RWPE2 (cell line): ENCODE measurements at regions not wholly inside any gene's neighbourhood (a gene's known extent, or its start where the extent isn't known, plus 50 kb on each side); places are given as distances from the start of the nearest gene placed in this dataset.

ENCODE experiments used
- ATAC-seq: fragments of 200-7000 bp; cut with Tn5 transposase; 3 replicates; pipeline ENCODE4 v1.9.1; 2021; ENCODE audit warnings: low read depth
- DNase-seq: peaks from one replicate; pipeline ENCODE4 v3.0.0-alpha.2; 2020; ENCODE audit warnings: low spot score
- H3K27ac ChIP-seq: fragments of 450-650 bp; 2 replicates; pipeline ENCODE4 v1.5.1; 2017; ENCODE audit warnings: mild to moderate bottlenecking; ENCODE audit not compliant: poor library complexity, severe bottlenecking
- H3K27me3 ChIP-seq: fragments of 250-450 bp; sonication (Bioruptor Pico); 2 replicates; pipeline ENCODE4 v1.5.1; 2021; ENCODE audit warnings: mild to moderate bottlenecking, moderate library complexity; ENCODE audit not compliant: insufficient read depth, poor library complexity, severe bottlenecking
- H3K36me3 ChIP-seq: fragments of 250-450 bp; sonication (Bioruptor Pico); 2 replicates; pipeline ENCODE4 v1.5.1; 2020; ENCODE audit warnings: low read depth, mild to moderate bottlenecking, moderate library complexity
- H3K4me1 ChIP-seq: fragments of 250-450 bp; sonication (Bioruptor Pico); 2 replicates; pipeline ENCODE4 v1.5.1; 2021; ENCODE audit warnings: mild to moderate bottlenecking, moderate library complexity; ENCODE audit not compliant: insufficient read depth, poor library complexity, severe bottlenecking
- H3K4me3 ChIP-seq: fragments of 250-450 bp; sonication (Bioruptor Pico); 2 replicates; pipeline ENCODE4 v1.5.1; 2021; ENCODE audit warnings: mild to moderate bottlenecking, moderate library complexity; ENCODE audit not compliant: severe bottlenecking
- H3K9me3 ChIP-seq: fragments of 250-450 bp; sonication (Bioruptor Pico); 2 replicates; pipeline ENCODE4 v1.5.1; 2021; ENCODE audit warnings: mild to moderate bottlenecking, moderate library complexity; ENCODE audit not compliant: severe bottlenecking
- TF ChIP-seq, protein P1 (sequence below): fragments of 450-650 bp; IDR thresholded peaks from one replicate; pipeline ENCODE4 v1.5.1; 2017; ENCODE audit warnings: mild to moderate bottlenecking, moderate library complexity; ENCODE audit not compliant: poor library complexity, severe bottlenecking

DNA sequence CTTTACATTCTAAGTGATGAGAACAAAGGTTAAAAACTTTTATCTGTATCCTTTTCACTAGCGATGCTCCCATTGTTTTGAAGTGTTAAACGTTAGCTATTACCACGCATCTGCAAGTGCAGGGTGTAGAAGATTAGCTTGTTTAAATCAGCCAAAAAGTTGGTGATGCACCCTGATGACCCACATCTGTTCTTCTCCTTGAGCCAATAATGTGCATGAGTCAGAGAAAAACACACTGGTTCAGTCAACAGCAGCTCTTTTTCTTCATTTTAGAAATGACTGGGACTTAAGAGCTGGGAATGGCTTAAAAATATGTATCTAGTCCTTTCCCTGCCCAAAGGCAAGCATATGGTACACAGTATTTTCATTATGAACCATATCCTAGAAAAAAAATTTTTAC, 323.5 kb upstream of the PDE3A start:
- Histone ChIP-seq H3K27me3 (no peaks in the 10 kb centered on the region), H3K9me3 (no peaks in the 10 kb centered on the region), H3K4me3 (no peak overlapping the region), H3K4me1 (no peaks in the 10 kb centered on the region), H3K27ac (no peak overlapping the region), H3K36me3 (no peaks in the 10 kb centered on the region)
- ATAC-seq = no peak
- no peak for DNase-seq
- TF ChIP-seq, protein P1, sequence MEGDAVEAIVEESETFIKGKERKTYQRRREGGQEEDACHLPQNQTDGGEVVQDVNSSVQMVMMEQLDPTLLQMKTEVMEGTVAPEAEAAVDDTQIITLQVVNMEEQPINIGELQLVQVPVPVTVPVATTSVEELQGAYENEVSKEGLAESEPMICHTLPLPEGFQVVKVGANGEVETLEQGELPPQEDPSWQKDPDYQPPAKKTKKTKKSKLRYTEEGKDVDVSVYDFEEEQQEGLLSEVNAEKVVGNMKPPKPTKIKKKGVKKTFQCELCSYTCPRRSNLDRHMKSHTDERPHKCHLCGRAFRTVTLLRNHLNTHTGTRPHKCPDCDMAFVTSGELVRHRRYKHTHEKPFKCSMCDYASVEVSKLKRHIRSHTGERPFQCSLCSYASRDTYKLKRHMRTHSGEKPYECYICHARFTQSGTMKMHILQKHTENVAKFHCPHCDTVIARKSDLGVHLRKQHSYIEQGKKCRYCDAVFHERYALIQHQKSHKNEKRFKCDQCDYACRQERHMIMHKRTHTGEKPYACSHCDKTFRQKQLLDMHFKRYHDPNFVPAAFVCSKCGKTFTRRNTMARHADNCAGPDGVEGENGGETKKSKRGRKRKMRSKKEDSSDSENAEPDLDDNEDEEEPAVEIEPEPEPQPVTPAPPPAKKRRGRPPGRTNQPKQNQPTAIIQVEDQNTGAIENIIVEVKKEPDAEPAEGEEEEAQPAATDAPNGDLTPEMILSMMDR = no peak

DNA sequence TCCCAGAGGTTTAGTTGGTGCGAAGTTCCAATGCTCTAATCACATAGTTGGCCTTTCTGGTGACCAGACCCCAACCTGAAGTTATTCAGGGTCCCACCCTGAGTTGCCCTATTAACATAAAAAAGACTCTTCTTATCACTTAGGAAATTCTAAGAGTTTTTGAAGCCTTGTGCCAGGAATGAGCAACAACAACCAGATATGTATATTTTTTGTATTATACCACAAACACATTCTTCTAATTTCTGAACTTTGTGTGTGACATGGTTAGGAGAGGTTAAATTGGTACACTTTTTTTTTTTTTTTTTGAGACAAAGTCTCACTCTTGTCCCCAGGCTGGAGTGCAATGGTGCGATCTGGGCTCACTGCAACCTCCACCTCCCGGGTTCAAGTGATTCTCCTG, 320.4 kb upstream of the PDE3A start:
- H3K4me1 ChIP-seq = no peaks in the 10 kb centered on the region
- DNase-seq (no peak), ATAC-seq (no peak)
- H3K36me3 ChIP-seq = no peaks in the 10 kb centered on the region
- no peak overlapping the region for H3K27ac ChIP-seq
- no peaks in the 10 kb centered on the region for H3K27me3 ChIP-seq
- H3K4me3 ChIP-seq = no peak overlapping the region
- TF ChIP-seq, protein P1 = no peak
- no peaks in the 10 kb centered on the region for H3K9me3 ChIP-seq

- H3K4me3 ChIP-seq = no peak overlapping the region
- no peak overlapping the region for H3K27ac ChIP-seq
- no peak for ATAC-seq
- no peaks in the 10 kb centered on the region for H3K36me3 ChIP-seq
- TF ChIP-seq, protein P1 = no peak
- H3K4me1 ChIP-seq = no peaks in the 10 kb centered on the region
- H3K9me3 ChIP-seq = no peaks in the 10 kb centered on the region
- DNase-seq = no peak
- no peaks in the 10 kb centered on the region for H3K27me3 ChIP-seq
Observed at GRCh38 chr12:20050221-20050620, 318.1 kb upstream of the PDE3A start.

DNA sequence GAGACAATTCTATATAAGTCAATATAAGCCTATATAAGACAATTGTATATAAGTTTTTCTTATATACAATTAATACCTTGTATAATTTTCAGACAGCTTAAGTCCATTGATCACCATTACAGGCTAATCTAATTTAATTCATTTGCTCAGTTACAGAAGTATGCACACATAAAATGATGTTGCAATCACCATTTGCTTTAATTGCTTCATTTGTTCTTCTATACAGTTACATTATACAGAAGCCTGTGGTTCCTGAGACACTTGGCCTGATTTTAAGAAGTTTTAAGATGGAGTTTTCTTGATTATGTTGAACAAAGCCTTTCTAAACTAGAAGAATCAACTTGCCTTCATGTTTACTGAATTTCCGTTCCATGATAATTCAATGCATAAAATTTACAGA, 314.6 kb upstream of the PDE3A start:
- H3K9me3 ChIP-seq = no peaks in the 10 kb centered on the region
- H3K4me1 ChIP-seq = no peaks in the 10 kb centered on the region
- no peak overlapping the region for H3K27ac ChIP-seq
- ATAC-seq (no peak), DNase-seq (no peak)
- no peaks in the 10 kb centered on the region for H3K36me3 ChIP-seq
- TF ChIP-seq, protein P1 = no peak
- no peaks in the 10 kb centered on the region for H3K27me3 ChIP-seq
- no peak overlapping the region for H3K4me3 ChIP-seq

GRCh38 chr12:20055856-20056255, 312.5 kb upstream of the PDE3A start:
- ATAC-seq (no peak), DNase-seq (no peak)
- Histone ChIP-seq H3K27me3 (no peaks in the 10 kb centered on the region), H3K4me1 (no peaks in the 10 kb centered on the region), H3K4me3 (no peak overlapping the region), H3K36me3 (no peaks in the 10 kb centered on the region), H3K9me3 (no peaks in the 10 kb centered on the region), H3K27ac (no peak overlapping the region)
- TF ChIP-seq, protein P1 = no peak
